Duodenal mucosa (tissue), 2 donors: ENCODE measurements at regions not wholly inside any gene's neighbourhood (a gene's known extent, or its start where the extent isn't known, plus 50 kb on each side); places are given as distances from the start of the nearest gene placed in this dataset.

ENCODE experiments used
- H3K27ac ChIP-seq: one replicate; pipeline ENCODE4 v1.7.0; 2013; ENCODE audit warnings: low read depth, low read length
- H3K27me3 ChIP-seq, 2 donors: one replicate each; pipeline ENCODE4 v1.7.0; 2013; ENCODE audit warnings: low read length in 2 of 2, control low read depth in 1 of 2; ENCODE audit not compliant: insufficient read depth in 2 of 2, control insufficient read depth in 1 of 2
- H3K36me3 ChIP-seq, 2 donors: one replicate each; pipeline ENCODE4 v1.7.0; 2013; ENCODE audit warnings: low read length in 2 of 2, control low read depth in 1 of 2; ENCODE audit not compliant: insufficient read depth in 2 of 2, control insufficient read depth in 1 of 2
- H3K4me1 ChIP-seq, 2 donors: one replicate each; pipeline ENCODE4 v1.7.0; 2013; ENCODE audit warnings: low read length in 2 of 2, control low read depth in 1 of 2; ENCODE audit not compliant: insufficient read depth in 2 of 2, control insufficient read depth in 1 of 2
- H3K4me3 ChIP-seq, 2 donors: one replicate each; pipeline ENCODE4 v1.7.0; 2013; ENCODE audit warnings: low read length in 2 of 2, low read depth in 1 of 2
- H3K9ac ChIP-seq, 2 donors: one replicate each; pipeline ENCODE4 v1.7.0; 2013; ENCODE audit warnings: low read length in 2 of 2, low read depth in 1 of 2
- H3K9me3 ChIP-seq, 2 donors: one replicate each; pipeline ENCODE4 v1.7.0; 2013; ENCODE audit warnings: low read length in 2 of 2, control low read depth in 1 of 2; ENCODE audit not compliant: control insufficient read depth in 1 of 2

DNA sequence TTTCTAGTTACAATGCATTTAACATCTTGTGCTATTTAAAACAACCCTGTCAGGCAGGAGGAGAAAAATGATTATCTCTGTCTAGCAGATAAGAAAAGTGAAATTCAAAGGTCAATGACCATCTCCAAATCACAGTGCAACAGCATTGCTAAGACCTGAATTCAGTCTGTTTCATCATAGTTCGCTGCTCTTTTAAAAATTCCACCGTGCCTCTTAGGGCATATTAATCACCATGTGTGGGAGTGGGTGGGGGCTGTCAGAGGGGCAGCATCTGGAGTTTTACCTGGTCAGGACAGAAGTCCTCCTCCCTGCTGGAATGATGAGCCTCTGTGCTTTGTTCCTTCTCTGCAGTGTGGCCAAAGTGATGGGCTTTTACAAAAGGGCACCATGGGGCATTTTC is 418.7 kb upstream of the RGPD4 start:
- no peak overlapping the region for H3K9ac ChIP-seq
- no peaks in the 10 kb centered on the region for H3K4me1 ChIP-seq
- H3K4me3 ChIP-seq, result no peak overlapping the region
- no peaks in the 10 kb centered on the region for H3K9me3 ChIP-seq
- H3K27ac ChIP-seq, result no peak overlapping the region
- no peaks in the 10 kb centered on the region for H3K27me3 ChIP-seq
- no peaks in the 10 kb centered on the region for H3K36me3 ChIP-seq

GRCh38 chr2:107411267-107411666 is 415.4 kb upstream of the RGPD4 start:
- Histone ChIP-seq H3K4me3 (no peak overlapping the region), H3K9ac (no peak overlapping the region), H3K27me3 (no peaks in the 10 kb centered on the region), H3K27ac (no peak overlapping the region), H3K36me3 (no peaks in the 10 kb centered on the region), H3K4me1 (no peaks in the 10 kb centered on the region), H3K9me3 (no peaks in the 10 kb centered on the region)

- H3K9me3 ChIP-seq, result no peaks in the 10 kb centered on the region
- no peak overlapping the region for H3K4me3 ChIP-seq
- no peaks in the 10 kb centered on the region for H3K27me3 ChIP-seq
- H3K9ac ChIP-seq, result no peak overlapping the region
- no peaks in the 10 kb centered on the region for H3K36me3 ChIP-seq
- no peak overlapping the region for H3K27ac ChIP-seq
- H3K4me1 ChIP-seq, result no peaks in the 10 kb centered on the region
Measured at GRCh38 chr2:107412209-107412904, 414.3 kb upstream of the RGPD4 start.

- Histone ChIP-seq H3K36me3 (no peaks in the 10 kb centered on the region), H3K4me1 (no peaks in the 10 kb centered on the region), H3K27ac (no peak overlapping the region), H3K27me3 (no peaks in the 10 kb centered on the region), H3K9ac (no peak overlapping the region), H3K4me3 (no peak overlapping the region), H3K9me3 (no peaks in the 10 kb centered on the region)
Measured at GRCh38 chr2:107412981-107413380, 413.7 kb upstream of the RGPD4 start.

DNA sequence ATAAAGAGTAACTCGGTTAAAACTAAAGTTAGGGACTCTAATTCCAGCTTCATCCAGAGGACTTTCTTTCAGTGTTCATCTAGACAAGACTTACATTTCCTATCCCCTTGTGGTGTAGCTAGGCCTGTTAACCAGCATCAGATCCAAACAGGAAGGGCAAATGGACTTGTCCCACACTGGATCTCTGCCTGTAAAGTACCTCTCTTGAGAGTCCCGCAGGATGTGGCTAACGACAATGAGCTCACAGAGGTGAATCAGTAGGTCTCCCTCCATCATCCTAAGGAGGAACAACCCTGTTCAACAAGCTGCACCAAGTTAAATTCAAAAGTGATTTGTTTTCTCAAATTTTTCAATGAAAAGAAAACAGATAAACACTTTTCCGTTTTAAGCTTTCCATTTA is 412.3 kb upstream of the RGPD4 start:
- no peaks in the 10 kb centered on the region for H3K36me3 ChIP-seq
- no peaks in the 10 kb centered on the region for H3K27me3 ChIP-seq
- no peak overlapping the region for H3K9ac ChIP-seq
- no peak overlapping the region for H3K4me3 ChIP-seq
- no peaks in the 10 kb centered on the region for H3K9me3 ChIP-seq
- H3K4me1 ChIP-seq, result no peaks in the 10 kb centered on the region
- H3K27ac ChIP-seq, result no peak overlapping the region

DNA sequence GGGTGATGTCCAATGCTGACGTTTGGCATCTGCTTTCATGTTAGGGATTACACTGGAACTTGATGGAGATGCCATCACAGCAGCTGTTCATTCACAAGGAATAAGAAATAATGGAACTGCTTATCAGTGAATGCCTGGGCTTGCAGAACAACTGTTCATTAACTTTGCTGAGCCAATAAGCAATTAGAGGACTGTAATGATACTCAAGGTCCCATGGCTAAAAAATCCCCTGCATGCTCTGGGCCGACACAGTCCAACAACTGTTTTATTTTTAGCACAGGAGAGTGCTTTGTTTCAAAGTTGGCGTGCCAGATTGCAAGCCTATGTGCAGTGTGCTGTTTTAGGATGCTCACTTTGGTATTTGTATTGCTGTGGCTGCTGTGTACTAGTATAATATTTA is 408.0 kb upstream of the RGPD4 start:
- H3K27me3 ChIP-seq, result no peaks in the 10 kb centered on the region
- H3K4me3 ChIP-seq, result no peak overlapping the region
- H3K9ac ChIP-seq, result no peak overlapping the region
- H3K36me3 ChIP-seq, result no peaks in the 10 kb centered on the region
- no peaks in the 10 kb centered on the region for H3K4me1 ChIP-seq
- H3K9me3 ChIP-seq, result no peaks in the 10 kb centered on the region
- H3K27ac ChIP-seq, result no peak overlapping the region

- Histone ChIP-seq H3K4me3 (no peak overlapping the region), H3K4me1 (no peaks in the 10 kb centered on the region), H3K27ac (no peak overlapping the region), H3K9me3 (no peaks in the 10 kb centered on the region), H3K27me3 (no peaks in the 10 kb centered on the region), H3K9ac (no peak overlapping the region), H3K36me3 (no peaks in the 10 kb centered on the region)
Measured at GRCh38 chr2:107419191-107419590, 407.5 kb upstream of the RGPD4 start.

DNA sequence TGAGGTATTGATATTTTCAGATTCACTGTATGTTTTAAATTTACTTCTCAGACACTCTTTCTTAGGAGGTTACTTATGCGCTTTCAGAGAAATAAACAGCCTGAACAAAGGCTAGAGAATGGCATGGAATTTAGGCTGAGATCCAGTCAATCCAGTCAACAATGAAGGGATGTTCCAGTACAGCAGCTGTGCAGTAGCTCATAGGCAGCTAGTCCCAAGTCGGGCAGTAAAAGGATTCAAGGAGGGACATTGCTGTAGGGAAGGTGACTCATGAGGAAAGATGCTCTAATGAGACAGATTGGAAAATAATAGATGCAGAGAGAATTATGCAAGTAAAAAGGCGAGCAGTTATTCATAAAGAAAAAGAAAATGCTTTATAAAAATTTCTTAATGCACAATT is 397.9 kb upstream of the RGPD4 start:
- Histone ChIP-seq H3K9ac (no peak overlapping the region), H3K36me3 (no peaks in the 10 kb centered on the region), H3K4me1 (no peaks in the 10 kb centered on the region), H3K27me3 (no peaks in the 10 kb centered on the region), H3K27ac (no peak overlapping the region), H3K9me3 (no peaks in the 10 kb centered on the region), H3K4me3 (no peak overlapping the region)

DNA sequence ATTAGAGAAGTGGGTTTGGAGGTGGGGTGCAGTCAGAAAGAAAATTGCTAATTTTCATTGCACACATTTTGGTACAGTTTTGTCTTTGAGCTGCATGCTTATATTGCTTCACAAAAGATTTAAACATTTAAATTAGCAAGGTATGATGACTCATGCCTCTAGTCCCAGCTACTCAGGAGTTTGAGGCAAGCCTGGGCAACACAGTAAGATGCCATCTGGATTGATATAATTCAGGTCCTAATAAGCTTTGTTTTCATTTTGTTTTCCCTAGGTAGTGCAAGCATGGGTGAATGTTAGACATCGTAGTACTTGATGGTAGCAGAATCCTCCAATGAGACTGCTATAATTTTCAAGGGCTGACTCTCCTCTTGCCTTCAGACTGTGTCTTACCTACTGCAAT is 396.7 kb upstream of the RGPD4 start:
- Histone ChIP-seq H3K4me3 (no peak overlapping the region), H3K9me3 (no peaks in the 10 kb centered on the region), H3K4me1 (no peaks in the 10 kb centered on the region), H3K9ac (no peak overlapping the region), H3K27me3 (no peaks in the 10 kb centered on the region), H3K36me3 (no peaks in the 10 kb centered on the region), H3K27ac (no peak overlapping the region)

- Histone ChIP-seq H3K9me3 (no peaks in the 10 kb centered on the region), H3K4me3 (no peak overlapping the region), H3K9ac (no peak overlapping the region), H3K36me3 (no peaks in the 10 kb centered on the region), H3K4me1 (no peaks in the 10 kb centered on the region), H3K27ac (no peak overlapping the region), H3K27me3 (no peaks in the 10 kb centered on the region)
Measured at GRCh38 chr2:107430596-107431266, 396.0 kb upstream of the RGPD4 start.
